H1 (cell line): ENCODE measurements at regions not wholly inside any gene's neighbourhood (a gene's known extent, or its start where the extent isn't known, plus 50 kb on each side); places are given as distances from the start of the nearest gene placed in this dataset.

Experiments used
- CTCF ChIA-PET: fragments of 300-600 bp; sonication (Branson Sonifier 250); formaldehyde crosslinking; loops from one replicate; lab custom pipeline; 2021; ENCODE audit not compliant: partially characterized antibody; lab: Charles Lee
- POLR2A ChIA-PET: fragments of 300-600 bp; sonication (Branson Sonifier 250); formaldehyde crosslinking; loops from one replicate; lab custom pipeline; 2021; ENCODE audit warnings: inconsistent platforms; ENCODE audit not compliant: partially characterized antibody; lab: Charles Lee
- DNase-seq, 2 experiments: peaks; one replicate each; pipeline versions ENCODE4 v3.0.0 to v3.0.0-alpha.2; 2010 to 2022; ENCODE audit warnings: low spot score in 2 of 2, low read depth in 1 of 2, mixed read lengths in 1 of 2
- FAIRE-seq: peaks from 2 replicates; lab custom pipeline; 2011; peaks lifted over from hg19 to GRCh38; lab: Jason Lieb, UNC
- H2AFZ ChIP-seq: 2 replicates; pipeline ENCODE4 v1.8.1; 2012; ENCODE audit warnings: low read length, inconsistent platforms
- H2AK5ac ChIP-seq: 2 replicates; pipeline ENCODE4 v1.6.1; 2013; ENCODE audit warnings: low read depth, low read length
- H2BK120ac ChIP-seq: replicated peaks from 2 replicates; pipeline ENCODE3; 2013; ENCODE audit warnings: low read depth, low read length, inconsistent platforms
- H2BK12ac ChIP-seq: 2 replicates; pipeline ENCODE4 v1.6.1; 2013; ENCODE audit warnings: low read depth, low read length
- H2BK15ac ChIP-seq: 2 replicates; pipeline ENCODE4 v1.6.1; 2013; ENCODE audit warnings: low read length
- H2BK20ac ChIP-seq: 2 replicates; pipeline ENCODE4 v1.6.1; 2013; ENCODE audit warnings: low read length
- H2BK5ac ChIP-seq: 2 replicates; pipeline ENCODE4 v1.6.1; 2013; ENCODE audit warnings: low read depth, low read length
- H3K14ac ChIP-seq: 2 replicates; pipeline ENCODE4 v1.6.1; 2013; ENCODE audit warnings: inconsistent platforms; ENCODE audit not compliant: insufficient read length
- H3K18ac ChIP-seq: 2 replicates; pipeline ENCODE4 v1.6.1; 2013; ENCODE audit warnings: low read length; ENCODE audit errors: extremely low read depth
- H3K23ac ChIP-seq: 2 replicates; pipeline ENCODE4 v1.6.1; 2013; ENCODE audit warnings: inconsistent platforms; ENCODE audit not compliant: insufficient read length
- H3K23me2 ChIP-seq: 2 replicates; pipeline ENCODE4 v1.6.1; 2013; ENCODE audit warnings: low read depth, low read length
- H3K27ac ChIP-seq: 2 replicates; pipeline ENCODE4 v1.6.1; 2011; ENCODE audit warnings: low read depth, low read length, inconsistent platforms
- H3K27me3 ChIP-seq, 4 experiments: replicated peaks in 1 of 4; 1 replicate in 1 of 4; 2 replicates in 3 of 4; pipeline versions ENCODE4 v1.6.1 to v1.8.1; 2011 to 2013; ENCODE audit warnings: low read length in 3 of 4, mild to moderate bottlenecking in 3 of 4, inconsistent platforms in 2 of 4, mixed read lengths in 2 of 4, moderate library complexity in 1 of 4; ENCODE audit not compliant: control insufficient read depth in 3 of 4, insufficient read depth in 3 of 4; ENCODE audit errors: extremely low read depth in 1 of 4
- H3K36me3 ChIP-seq, 4 experiments: 2 replicates each; pipeline versions ENCODE4 v1.6.1 to v1.8.1; 2011 to 2013; ENCODE audit warnings: mild to moderate bottlenecking in 4 of 4, low read length in 3 of 4, moderate library complexity in 2 of 4, control low read depth in 1 of 4, inconsistent platforms in 1 of 4; ENCODE audit not compliant: insufficient read depth in 4 of 4, control insufficient read depth in 2 of 4
- H3K4ac ChIP-seq: replicated peaks from 2 replicates; pipeline ENCODE3; 2013; ENCODE audit warnings: low read length, low read depth, mixed read lengths, inconsistent platforms; ENCODE audit not compliant: insufficient read length
- H3K4me1 ChIP-seq, 4 experiments: replicated peaks in 1 of 4; 1 replicate in 1 of 4; 2 replicates in 3 of 4; pipeline versions ENCODE4 v1.6.1 to v1.8.1; 2011 to 2013; ENCODE audit warnings: low read length in 3 of 4, inconsistent platforms in 2 of 4, mixed read lengths in 1 of 4; ENCODE audit not compliant: insufficient read depth in 4 of 4, control insufficient read depth in 3 of 4
- H3K4me2 ChIP-seq, 2 experiments: 2 replicates each; pipeline versions ENCODE4 v1.6.1 to v1.8.1; 2011 to 2013; ENCODE audit warnings: low read depth in 2 of 2, low read length in 2 of 2, control low read depth in 1 of 2, inconsistent platforms in 1 of 2, mild to moderate bottlenecking in 1 of 2; ENCODE audit not compliant: insufficient read depth in 1 of 2
- H3K4me3 ChIP-seq, 4 experiments: fragments of 200-600, 300-600 bp in 1 of 4; sonication (generic), shearing (Covaris generic), sonication (Bioruptor Twin) in 1 of 4; 2 replicates each; pipeline versions ENCODE4 v1.5.1 to v1.8.1; 2011 to 2016; ENCODE audit warnings: low read length in 4 of 4, low read depth in 3 of 4, control low read depth in 2 of 4, inconsistent platforms in 2 of 4, mild to moderate bottlenecking in 2 of 4, mixed read lengths in 1 of 4, moderate library complexity in 1 of 4; ENCODE audit not compliant: insufficient read depth in 2 of 4; ENCODE audit errors: extremely low read depth in 1 of 4
- H3K56ac ChIP-seq: replicated peaks from 2 replicates; pipeline ENCODE3; 2013; ENCODE audit warnings: low read depth, mild to moderate bottlenecking, mixed read lengths, low read length, inconsistent platforms; ENCODE audit not compliant: insufficient read length
- H3K79me1 ChIP-seq: 2 replicates; pipeline ENCODE4 v1.6.1; 2013; ENCODE audit warnings: low read depth, low read length, control low read depth
- H3K79me2 ChIP-seq, 2 experiments: 2 replicates each; pipeline versions ENCODE4 v1.6.1 to v1.8.1; 2012 to 2013; ENCODE audit warnings: low read length in 2 of 2, mild to moderate bottlenecking in 2 of 2, inconsistent platforms in 1 of 2; ENCODE audit not compliant: insufficient read depth in 2 of 2, control insufficient read depth in 1 of 2
- H3K9ac ChIP-seq, 4 experiments: replicated peaks in 1 of 4; 1 replicate in 1 of 4; 2 replicates in 3 of 4; pipeline versions ENCODE4 v1.6.1 to v1.8.1; 2011 to 2013; ENCODE audit warnings: low read depth in 3 of 4, low read length in 3 of 4, control low read depth in 2 of 4, mild to moderate bottlenecking in 2 of 4, moderate library complexity in 2 of 4, inconsistent platforms in 1 of 4; ENCODE audit errors: extremely low read depth in 1 of 4
- H3K9me3 ChIP-seq, 2 experiments: 2 replicates each; pipeline versions ENCODE4 v1.6.1 to v1.8.1; 2012 to 2013; ENCODE audit warnings: mild to moderate bottlenecking in 2 of 2, moderate library complexity in 2 of 2, control low read depth in 1 of 2, inconsistent platforms in 1 of 2, low read depth in 1 of 2, low read length in 1 of 2, mixed read lengths in 1 of 2; ENCODE audit not compliant: insufficient read depth in 2 of 2
- H4K20me1 ChIP-seq, 2 experiments: replicated peaks in 1 of 2; 2 replicates each; pipeline versions ENCODE3 to v1.8.1; 2011 to 2013; ENCODE audit warnings: inconsistent platforms in 2 of 2, low read length in 2 of 2, mild to moderate bottlenecking in 1 of 2; ENCODE audit not compliant: insufficient read depth in 2 of 2, control insufficient read depth in 1 of 2
- H4K5ac ChIP-seq: 2 replicates; pipeline ENCODE4 v1.6.1; 2013; ENCODE audit warnings: low read length, low read depth, mixed read lengths, inconsistent platforms; ENCODE audit not compliant: insufficient read length
- H4K8ac ChIP-seq: 2 replicates; pipeline ENCODE4 v1.8.0; 2013; ENCODE audit warnings: mild to moderate bottlenecking, moderate library complexity, low read length, inconsistent platforms; ENCODE audit not compliant: insufficient read depth; ENCODE audit errors: extremely low read depth
- H4K91ac ChIP-seq: replicated peaks from 2 replicates; pipeline ENCODE3; 2013; ENCODE audit warnings: low read length, mixed read lengths, inconsistent platforms; ENCODE audit not compliant: insufficient read length
- ASH2L ChIP-seq: fragments of 200-600, 300-600 bp; sonication (generic); IDR thresholded peaks from one replicate; pipeline ENCODE4 v1.7.1; 2017; ENCODE audit warnings: low read length
- BACH1 ChIP-seq: IDR thresholded peaks from 2 replicates; pipeline ENCODE4 v1.6.1; 2012; ENCODE audit warnings: low read length, improper control_type of control experiment
- CBX5 ChIP-seq: fragments of 300-800, 300-1000 bp; sonication (generic); IDR thresholded peaks from 2 replicates; pipeline ENCODE4 v1.7.1; 2016; ENCODE audit warnings: antibody characterized with exemption, low read length, low read depth
- CTCF ChIP-seq, 3 experiments: IDR thresholded peaks; 1 replicate in 2 of 3; 2 replicates in 1 of 3; pipeline versions ENCODE4 v1.5.1 to v1.6.1; 2011; ENCODE audit warnings: low read length in 3 of 3, mild to moderate bottlenecking in 3 of 3, inconsistent platforms in 2 of 3, low read depth in 1 of 3, moderate library complexity in 1 of 3; ENCODE audit not compliant: insufficient read depth in 1 of 3; ENCODE audit errors: control extremely low read depth in 1 of 3
- EGR1 ChIP-seq: IDR thresholded peaks from 2 replicates; pipeline ENCODE4 v1.6.1; 2011; ENCODE audit warnings: low read depth, low read length, borderline replicate concordance
- EP300 ChIP-seq, 2 experiments: IDR thresholded peaks; 1 replicate in 1 of 2; 2 replicates in 1 of 2; pipeline ENCODE4 v1.6.1; 2011 to 2012; ENCODE audit warnings: low read depth in 2 of 2, low read length in 2 of 2, mild to moderate bottlenecking in 2 of 2, borderline replicate concordance in 1 of 2, inconsistent platforms in 1 of 2, moderate library complexity in 1 of 2
- KDM5A ChIP-seq: fragments of 200-600 bp; IDR thresholded peaks from 2 replicates; pipeline ENCODE4 v1.7.1; 2012; ENCODE audit warnings: mild to moderate bottlenecking, low read length, inconsistent platforms, mixed read lengths
- MAFK ChIP-seq: IDR thresholded peaks from 2 replicates; pipeline ENCODE4 v1.6.1; 2012; ENCODE audit warnings: low read depth, mild to moderate bottlenecking, improper control_type of control experiment, low read length
- POLR2A ChIP-seq, 2 experiments: IDR thresholded peaks; 1 replicate in 1 of 2; 2 replicates in 1 of 2; pipeline ENCODE4 v1.6.1; 2011; ENCODE audit warnings: low read depth in 2 of 2, low read length in 2 of 2, mild to moderate bottlenecking in 2 of 2; ENCODE audit errors: control extremely low read depth in 1 of 2
- POU5F1 ChIP-seq: IDR thresholded peaks from 2 replicates; pipeline ENCODE4 v1.6.1; 2011; ENCODE audit warnings: low read depth, mild to moderate bottlenecking, low read length, moderate library complexity
- RBBP5 ChIP-seq: IDR thresholded peaks from 2 replicates; pipeline ENCODE4 v1.7.1; 2012; ENCODE audit warnings: low read depth, mild to moderate bottlenecking, inconsistent platforms, low read length, moderate library complexity, borderline replicate concordance
- RXRA ChIP-seq: IDR thresholded peaks from 2 replicates; pipeline ENCODE4 v1.6.1; 2011; ENCODE audit warnings: low read depth, mild to moderate bottlenecking, low read length, moderate library complexity; ENCODE audit not compliant: insufficient read depth
- TAF7 ChIP-seq: optimal IDR thresholded peaks from 2 replicates; pipeline ENCODE3; 2011; ENCODE audit warnings: low read depth, mild to moderate bottlenecking, inconsistent platforms, low read length, moderate library complexity, borderline replicate concordance

GRCh38 chr11:15867871-15868270 is 488.5 kb downstream of the SOX6 start:
- H3K4ac ChIP-seq: no peak overlapping the region
- H2AFZ ChIP-seq: no peak overlapping the region
- FAIRE-seq: no peak
- no peak overlapping the region for H3K18ac ChIP-seq
- no peak overlapping the region for H3K14ac ChIP-seq
- no peaks in the 10 kb centered on the region for H3K79me2 ChIP-seq
- no peak overlapping the region for H2BK20ac ChIP-seq
- no peak overlapping the region for H2BK12ac ChIP-seq
- H3K79me1 ChIP-seq: no peaks in the 10 kb centered on the region
- no peaks in the 10 kb centered on the region for H3K27me3 ChIP-seq
- no peaks in the 10 kb centered on the region for H3K23me2 ChIP-seq
- H4K20me1 ChIP-seq: no peaks in the 10 kb centered on the region
- H4K8ac ChIP-seq: no peak overlapping the region
- H3K27ac ChIP-seq: no peak overlapping the region
- no peak overlapping the region for H2BK120ac ChIP-seq
- H4K91ac ChIP-seq: no peak overlapping the region
- H3K23ac ChIP-seq: no peak overlapping the region
- ChIA-PET CTCF (interaction anchor here (0.6 to 1.2 kb wide), 3 partner anchors 19 to 148 kb away, joined by 3 to 4 read pairs (median 3); no protein-coding TSS in a partner anchor), POLR2A (no interaction called here)
- no peak for DNase-seq
- H2BK5ac ChIP-seq: no peak overlapping the region
- no peak overlapping the region for H3K56ac ChIP-seq
- no peak overlapping the region for H3K4me2 ChIP-seq
- H2BK15ac ChIP-seq: no peak overlapping the region
- H3K9ac ChIP-seq: no peak overlapping the region
- no peaks in the 10 kb centered on the region for H3K36me3 ChIP-seq
- H2AK5ac ChIP-seq: no peak overlapping the region
- peaks cover 0 to 3% of the 10 kb centered on the region in 2 experiments; a peak in 1 of 4 replicates for H3K9me3 ChIP-seq
- no peak overlapping the region for H3K4me3 ChIP-seq
- H3K4me1 ChIP-seq: peaks cover 3 to 11% (median 6%) of the 10 kb centered on the region in 4 experiments; a peak in 5 of 7 replicates
- H4K5ac ChIP-seq: no peak overlapping the region
- no peak for TF ChIP-seq CTCF (IDR thresholded peaks at IDR 0.05; ENCODE audit: control extremely low read depth in 1 of 3, insufficient read depth in 1 of 3, low read depth in 1 of 3, low read length in 3 of 3)
- no peak for TF ChIP-seq MAFK
- TF ChIP-seq ASH2L: no peak
- no peak for TF ChIP-seq CBX5
- TF ChIP-seq POU5F1: no peak
- TF ChIP-seq EGR1: no peak
- TF ChIP-seq RBBP5: no peak
- TF ChIP-seq KDM5A: no peak
- no peak for TF ChIP-seq BACH1
- TF ChIP-seq TAF7: no peak
- no peak for TF ChIP-seq POLR2A (IDR thresholded peaks at IDR 0.05; ENCODE audit: control extremely low read depth in 1 of 2, low read depth in 2 of 2, low read length in 2 of 2)
- no peak for TF ChIP-seq RXRA
- no peak for TF ChIP-seq EP300 (IDR thresholded peaks at IDR 0.05; ENCODE audit: borderline replicate concordance in 1 of 2, low read depth in 2 of 2, low read length in 2 of 2)
